T-helper 2 cell treated with Interferon-gamma antibody and Interleukin-4, amounts not matched to agents 100 ng/mL and 5 ng/mL, for 36 hours (primary cell): ENCODE measurements at regions not wholly inside any gene's neighbourhood (a gene's known extent, or its start where the extent isn't known, plus 50 kb on each side); places are given as distances from the start of the nearest gene placed in this dataset.
"Not testable (repeated sequence)": the region's sequence is repeated elsewhere in the genome, so short reads cannot be mapped to it uniquely, and the experiment has no call there.

Experiments used
- intact Hi-C: fragments of 100-400 bp; cut with micrococcal nuclease; formaldehyde crosslinking; loops from one replicate; pipeline ENCODE4 v1.15.1; 2023

DNA sequence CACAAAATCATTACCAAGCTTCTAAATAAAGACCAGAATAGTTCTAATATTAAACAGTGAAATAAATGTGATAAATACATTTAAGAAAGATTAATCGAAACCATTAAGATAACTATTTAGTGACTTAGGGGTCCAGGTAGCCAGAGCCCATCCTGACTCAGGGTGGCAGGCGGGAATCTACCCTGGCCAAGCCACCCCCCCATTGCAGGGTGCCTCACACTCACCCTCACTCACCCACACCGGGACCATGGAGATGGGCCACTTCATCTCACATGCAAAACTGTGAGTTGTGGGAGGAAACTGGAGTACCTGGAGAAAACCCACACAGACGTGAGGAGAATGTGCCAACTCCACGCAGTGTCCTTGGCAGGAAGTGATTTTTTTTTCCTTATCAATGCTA, 237.6 kb upstream of the HAND2 start:
- intact Hi-C loops, result no loop called here

DNA sequence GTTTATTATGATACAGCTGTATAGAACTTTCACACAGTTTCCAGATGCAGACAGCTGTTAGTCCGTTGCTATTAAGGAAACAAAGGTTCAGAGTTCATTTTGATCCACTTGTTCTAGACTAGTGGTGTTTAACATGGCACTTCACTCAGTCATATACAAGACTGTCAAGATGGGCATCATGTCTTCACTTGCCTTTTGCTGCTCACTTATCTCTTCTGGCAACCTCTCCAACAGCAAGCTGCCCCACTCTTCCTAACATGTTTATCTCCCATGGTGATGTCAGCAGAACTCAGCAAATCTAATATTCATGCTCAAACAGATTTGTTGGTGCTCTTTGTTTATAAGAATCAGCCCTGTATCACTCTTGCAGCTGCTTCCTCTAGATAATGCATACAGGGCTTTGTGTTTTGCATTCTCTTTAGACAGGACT, 236.2 kb upstream of the HAND2 start:
- intact Hi-C loops, result no loop called here

DNA sequence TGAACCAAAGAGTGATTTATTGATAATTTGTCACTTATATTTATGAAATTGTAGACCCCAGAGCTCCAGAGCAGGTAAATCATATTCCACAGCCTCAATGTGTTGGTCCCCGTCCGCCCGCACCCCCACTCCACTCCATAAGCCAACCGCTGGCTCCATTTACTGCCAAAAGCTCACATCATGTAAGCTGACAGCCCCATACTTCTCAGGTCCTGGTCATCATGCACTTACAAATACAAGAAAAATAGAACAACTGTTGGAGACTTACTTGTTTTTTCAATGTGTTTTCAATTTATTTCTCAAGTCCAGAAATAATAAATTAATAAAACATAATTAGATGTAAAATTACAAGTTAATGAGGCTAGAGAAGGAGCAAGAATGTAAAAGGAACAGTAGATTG, 235.7 kb upstream of the HAND2 start:
- intact Hi-C loops, result no loop called here

DNA sequence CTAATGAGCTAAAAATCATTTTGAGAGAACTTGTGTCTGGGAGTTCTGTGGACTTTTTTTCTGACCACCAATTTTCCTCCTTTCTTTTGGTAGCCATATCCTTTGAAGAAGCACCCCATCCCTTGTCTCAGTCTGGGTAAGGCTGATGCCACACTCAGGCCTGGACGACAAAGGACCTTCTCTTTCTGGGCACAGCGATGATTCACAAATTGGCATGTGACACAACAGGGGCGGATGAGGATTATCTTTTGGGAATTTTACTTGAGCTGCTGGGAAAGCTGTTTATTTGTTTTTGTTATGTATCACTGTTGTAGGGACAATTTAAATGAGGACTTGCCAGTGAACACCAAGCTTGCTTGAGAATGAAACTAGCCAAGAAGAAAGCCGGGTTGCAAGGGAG, 233.4 kb upstream of the HAND2 start:
- intact Hi-C loops, result no loop called here

DNA sequence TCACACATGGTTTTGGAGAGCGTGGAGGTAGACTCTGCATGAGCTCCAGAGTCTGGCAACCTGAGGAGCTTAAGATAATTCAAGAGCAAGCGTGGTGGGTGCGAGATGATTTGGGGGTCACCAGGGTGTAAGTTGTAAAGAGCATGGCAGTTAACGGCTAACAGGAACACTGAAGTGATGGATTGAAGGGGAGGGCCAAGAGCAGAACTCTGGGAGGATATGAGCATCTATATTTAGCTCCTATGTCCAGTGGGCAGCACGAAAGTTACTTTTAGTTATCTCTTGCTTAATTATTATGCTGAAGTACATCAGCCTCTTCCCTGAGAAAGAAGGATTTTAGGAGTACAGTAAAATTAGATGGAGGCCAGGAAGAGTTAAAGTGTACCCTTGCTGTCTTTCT, 231.9 kb upstream of the HAND2 start:
- intact Hi-C loops, result no loop called here

DNA sequence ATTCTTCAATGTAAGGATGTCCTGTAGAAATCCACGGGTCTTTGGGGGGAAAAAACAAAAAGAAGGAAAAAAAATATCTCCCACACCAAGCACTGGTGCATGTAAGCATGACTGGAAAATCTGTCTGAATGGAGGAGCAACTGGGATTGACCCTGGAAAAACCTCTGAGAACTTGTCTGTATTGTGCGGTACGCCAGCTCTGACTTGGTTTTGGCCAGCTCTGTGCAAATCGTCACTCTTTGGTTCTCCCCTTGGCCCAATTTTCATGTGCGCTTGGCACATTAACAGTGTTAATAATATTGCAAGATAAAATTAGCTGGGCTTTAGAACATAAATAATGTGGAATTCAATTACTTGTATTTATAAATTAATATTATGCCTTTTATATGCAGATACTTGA, 231.2 kb upstream of the HAND2 start:
- intact Hi-C loops, result no loop called here

DNA sequence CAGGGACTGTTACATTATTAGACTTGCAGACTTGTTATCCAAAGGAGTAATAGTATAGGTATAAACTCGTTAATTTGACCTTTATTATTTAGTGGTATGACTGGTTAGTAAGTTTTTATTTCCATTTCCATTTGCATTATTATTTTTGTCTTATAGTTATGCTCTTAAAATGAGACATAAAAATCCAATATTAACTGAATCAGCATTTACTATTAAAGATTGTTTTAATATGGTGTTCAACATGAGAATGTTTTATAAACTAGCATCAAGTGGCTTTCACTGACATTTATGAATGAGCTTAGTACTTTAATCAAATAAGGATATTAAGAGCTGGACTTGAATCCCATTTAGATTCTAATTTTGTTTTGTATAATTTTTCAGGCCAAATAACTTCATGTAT, 228.1 kb upstream of the HAND2 start:
- intact Hi-C loops, result no loop called here

DNA sequence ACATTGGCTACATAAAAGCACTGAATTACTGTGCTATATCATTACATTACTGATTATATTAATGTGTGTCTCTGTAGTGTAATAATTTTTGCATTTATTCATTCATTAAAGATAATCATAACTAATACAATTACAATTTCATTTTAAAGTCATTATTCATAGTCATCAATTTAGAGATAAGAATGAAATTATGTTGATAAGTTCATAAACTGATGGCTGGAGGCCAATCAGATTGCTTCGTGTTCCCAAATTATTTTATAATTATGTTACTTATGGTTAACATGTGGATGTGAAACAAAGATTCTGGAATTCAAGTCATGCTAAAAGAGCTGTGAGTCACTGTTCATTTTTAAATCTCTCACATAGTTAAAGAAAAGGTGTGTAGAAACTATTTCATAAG, 223.4 kb upstream of the HAND2 start:
- intact Hi-C loops, result no loop called here

DNA sequence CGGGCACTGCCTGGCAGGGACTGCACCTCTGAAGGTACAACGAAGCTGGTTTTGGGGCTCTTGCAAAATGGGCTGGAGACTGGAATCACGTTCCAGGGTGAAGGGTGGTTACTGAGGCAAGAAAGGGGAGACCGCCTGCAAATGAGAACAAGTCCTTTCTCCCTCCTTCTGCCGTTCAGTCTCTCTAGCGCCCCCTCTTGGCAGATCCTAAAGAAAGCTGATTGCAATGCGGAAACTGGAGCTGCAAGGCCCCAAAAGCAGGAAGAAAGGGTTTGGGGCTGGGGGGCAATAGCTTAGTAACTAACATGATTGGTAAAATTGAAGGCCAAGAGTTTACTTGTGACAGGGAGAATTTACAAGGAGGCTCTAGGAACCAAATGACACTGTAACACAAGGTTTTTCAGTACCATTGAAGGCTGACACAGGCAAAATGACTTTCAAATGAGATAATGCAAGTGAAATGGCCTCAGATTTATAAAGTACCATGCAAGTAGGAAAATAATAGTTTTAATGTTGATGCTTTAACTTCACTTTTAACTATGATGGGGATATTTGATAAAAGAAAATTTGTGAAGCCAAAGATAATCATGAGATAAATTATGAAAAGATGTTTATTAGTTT, 222.7 kb upstream of the HAND2 start:
- intact Hi-C loops, result loop anchor here (1.0 kb wide), 1 partner anchor 246 kb away; no protein-coding TSS in a partner anchor

DNA sequence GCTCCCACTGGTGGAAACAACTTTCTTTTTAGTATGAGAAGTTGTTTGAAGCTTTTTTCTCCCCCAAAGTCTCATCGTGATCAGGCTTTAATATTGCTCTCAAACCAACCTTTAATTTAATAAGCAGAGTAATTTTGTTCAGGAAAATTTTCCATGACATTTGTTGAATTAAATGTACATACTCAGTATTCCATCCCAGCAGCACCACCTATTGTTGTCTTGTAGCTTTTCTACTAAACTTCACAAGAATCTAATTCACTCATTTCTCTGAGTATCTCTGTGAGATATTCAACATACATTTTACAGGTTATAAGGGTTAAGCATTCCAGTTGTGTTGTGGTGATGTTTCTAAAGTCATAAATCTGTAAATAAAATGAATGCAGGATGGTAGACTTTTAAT, 218.3 kb upstream of the HAND2 start:
- intact Hi-C loops, result no loop called here

DNA sequence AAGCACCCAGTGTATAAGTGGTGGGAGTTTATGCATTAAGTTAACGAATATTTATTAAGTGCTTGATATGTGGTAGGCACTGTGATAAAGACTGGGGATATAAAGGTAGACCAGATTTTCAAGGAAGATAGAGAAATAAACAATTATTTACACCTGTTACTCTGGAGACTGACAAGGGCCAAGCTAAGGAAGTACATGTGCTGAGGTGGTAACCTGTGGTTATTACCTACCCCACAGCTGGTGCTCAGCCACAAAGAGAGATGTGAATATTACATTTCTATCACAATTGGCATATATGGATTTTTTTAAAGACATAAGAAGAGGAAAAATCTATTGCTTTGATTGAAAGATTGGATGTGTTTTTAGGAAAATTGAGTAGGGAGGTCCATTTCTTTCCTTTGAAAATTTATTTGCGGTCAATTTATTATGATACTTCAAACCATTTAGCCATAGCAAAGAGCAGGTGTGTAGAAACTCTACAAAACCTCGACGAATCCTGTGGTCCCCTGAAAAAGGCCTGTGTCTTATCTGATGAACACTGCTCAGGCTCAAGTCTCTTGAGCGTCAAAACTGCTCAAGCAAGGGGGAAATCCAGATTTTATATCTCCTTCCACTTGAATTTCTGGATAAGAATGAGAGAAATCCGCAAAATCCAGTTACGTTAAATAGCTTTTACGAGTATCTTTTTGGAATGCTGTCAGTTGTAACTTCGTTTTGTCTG, 217.7 kb upstream of the HAND2 start:
- intact Hi-C loops, result no loop called here

DNA sequence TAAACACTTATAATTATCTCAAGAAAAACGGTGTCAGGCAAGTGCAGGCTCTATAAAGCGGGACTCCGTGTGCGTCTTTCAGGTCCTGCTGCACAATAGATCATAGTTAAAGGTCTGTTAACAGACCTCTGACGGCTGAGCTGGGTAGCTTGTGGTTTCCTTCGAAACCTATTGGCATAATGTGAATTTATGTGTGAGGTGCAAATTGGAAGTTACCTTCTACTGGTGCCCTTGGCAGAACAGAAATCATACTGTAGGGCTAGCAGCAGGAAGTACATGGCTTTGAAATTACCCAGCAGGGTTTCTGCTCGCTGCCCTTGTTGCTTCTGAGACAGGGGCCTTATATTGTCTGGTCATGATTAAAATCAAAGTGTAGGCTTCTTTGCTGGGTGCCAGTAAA, 216.4 kb upstream of the HAND2 start:
- intact Hi-C loops, result no loop called here

DNA sequence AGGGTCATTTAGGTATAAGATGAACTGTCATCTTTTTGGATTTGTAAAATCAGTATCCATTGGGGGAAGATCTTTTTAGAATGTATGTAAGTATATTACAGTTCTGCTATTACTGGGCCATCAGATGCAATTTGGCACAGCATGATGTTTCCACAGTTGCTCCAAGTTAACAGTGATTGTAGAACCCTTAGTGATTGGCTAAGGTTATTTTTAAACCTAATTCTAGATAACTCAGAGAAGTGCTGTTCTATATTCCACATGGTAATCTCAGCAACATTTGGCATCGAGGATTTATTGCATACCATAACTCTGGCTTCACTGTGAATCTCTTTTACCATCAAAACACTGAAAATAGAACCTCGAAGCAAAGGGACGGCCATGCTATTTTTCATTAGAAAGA, 215.7 kb upstream of the HAND2 start:
- intact Hi-C loops, result no loop called here

DNA sequence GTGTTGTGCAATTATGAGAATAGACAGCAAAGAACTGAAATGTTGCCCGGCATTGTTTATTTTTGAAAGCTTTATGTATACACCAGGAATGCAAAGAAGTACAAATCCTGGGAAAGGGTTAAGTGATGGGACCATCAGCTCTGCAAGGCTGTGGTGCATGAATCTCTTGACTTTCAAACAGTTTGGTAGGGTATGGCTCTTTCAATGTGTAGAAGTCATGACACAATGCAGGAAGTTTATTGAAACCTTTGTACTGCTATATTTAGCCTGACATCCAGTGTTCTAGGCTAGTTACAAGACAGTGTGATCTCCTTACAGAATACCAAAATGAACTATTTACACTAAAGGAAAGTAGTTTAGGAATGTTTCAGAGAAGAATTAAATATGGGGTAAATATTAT, 206.8 kb upstream of the HAND2 start:
- intact Hi-C loops, result no loop called here

DNA sequence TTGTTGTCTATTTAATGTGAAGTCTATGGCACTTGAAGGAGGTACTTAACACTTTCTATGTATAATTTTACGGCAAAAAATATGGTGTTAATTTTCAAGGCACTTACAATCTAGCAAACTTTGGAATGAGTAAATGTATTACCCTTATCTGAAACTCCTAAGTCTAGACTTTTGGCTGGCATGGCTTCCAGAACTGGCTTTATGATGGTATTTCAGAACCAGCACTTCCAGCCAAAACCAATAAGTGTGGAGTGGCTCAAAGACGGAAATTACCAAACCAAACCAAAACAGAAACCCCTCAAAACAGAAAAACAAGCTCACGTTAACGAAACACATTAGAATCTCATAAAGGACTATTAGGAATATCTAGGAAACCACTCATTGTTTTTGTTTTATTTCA, 205.6 kb upstream of the HAND2 start:
- intact Hi-C loops, result no loop called here

DNA sequence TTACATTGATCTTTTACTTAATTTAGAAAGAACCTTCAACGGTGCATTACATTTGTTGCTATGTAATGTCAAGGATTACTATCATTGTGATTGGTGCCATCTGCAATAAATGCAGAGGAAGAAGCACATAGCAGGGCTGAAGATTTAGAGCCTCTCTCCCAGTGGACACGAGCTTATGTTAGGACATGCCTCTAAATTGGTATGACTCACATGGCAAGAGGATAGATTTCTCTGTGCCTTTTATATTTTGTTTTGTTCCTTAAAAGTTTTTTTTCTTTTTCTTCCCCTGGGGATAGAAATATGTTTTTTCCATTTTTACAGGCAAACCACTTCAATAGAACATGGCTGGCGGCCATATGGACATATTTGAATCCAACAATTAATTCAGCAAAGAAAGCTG, 205.0 kb upstream of the HAND2 start:
- intact Hi-C loops, result no loop called here

DNA sequence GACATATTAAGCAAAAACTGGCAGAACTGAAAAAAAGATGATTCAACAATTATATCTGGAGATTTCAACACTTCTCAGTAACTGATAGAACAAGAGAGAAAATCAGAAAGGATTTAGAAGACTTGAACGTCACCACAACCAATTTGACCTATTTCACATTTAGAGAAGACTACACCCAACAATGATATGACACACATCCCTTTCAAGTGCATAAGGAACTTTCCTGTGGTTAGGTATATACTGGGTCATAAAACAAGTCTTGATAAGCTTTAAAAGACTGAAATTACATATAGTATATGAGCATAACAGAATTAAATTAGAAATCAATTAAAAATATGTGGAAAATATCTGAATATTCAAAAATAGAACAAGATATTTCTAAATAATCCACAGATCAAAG, 201.2 kb upstream of the HAND2 start:
- intact Hi-C loops, result no loop called here

DNA sequence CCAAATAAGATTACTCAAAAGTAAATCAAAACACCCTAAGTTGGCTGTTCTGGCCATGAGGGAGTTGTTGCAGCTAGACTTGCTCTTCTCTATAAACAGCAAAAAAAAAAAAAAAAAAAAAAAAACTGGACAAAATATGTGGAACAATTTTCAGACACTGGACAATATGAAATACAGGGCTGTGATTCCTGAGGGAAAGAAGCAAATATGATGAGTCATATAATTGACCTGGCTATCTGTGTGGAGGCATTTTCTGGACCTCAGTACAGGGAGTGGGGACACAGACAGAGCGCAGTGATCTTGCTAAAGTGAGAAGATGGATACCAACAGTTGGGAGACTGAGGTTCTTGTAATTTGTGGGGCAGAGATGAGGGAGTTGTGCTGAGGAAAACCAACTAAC, 192.0 kb upstream of the HAND2 start:
- intact Hi-C loops, result no loop called here

DNA sequence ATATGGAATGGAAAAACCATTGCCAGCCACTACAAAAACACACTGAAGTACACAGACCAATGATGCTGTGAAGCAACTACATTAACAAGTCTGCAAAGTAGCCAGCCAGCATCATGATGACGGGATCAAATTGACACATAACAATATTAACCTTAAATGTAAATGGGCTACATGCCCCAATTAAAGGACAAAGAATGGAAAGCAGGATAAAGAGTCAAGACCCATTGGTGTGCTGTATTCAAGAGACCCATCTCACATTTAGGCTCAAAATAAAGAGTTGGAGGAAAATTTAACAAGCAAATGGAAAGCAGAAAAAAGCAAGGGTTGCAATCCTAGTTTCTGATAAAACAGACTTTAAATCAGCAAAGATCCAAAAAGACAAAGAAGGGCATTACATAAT, 188.5 kb upstream of the HAND2 start:
- intact Hi-C loops, result not testable (repeated sequence)

DNA sequence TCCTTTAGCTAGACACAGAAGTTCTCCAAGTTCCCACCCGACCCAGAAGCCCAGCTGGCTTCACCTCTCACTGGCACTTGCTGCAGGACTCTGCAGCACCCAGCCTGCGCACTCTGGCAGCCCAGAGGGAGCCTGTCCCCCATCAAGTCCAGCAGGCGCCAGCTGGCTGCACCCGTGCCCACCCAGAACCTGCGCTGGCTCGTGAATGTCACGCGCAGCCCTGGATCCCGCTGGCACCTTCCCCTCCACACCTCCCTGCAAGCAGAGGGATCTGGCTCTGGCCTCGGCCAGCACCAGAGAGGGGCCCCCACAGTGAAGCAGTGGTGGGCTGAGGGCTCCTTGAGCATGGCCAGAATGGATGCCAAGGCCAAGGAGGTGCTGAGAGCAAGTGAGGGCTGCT, 187.6 kb upstream of the HAND2 start:
- intact Hi-C loops, result no loop called here

DNA sequence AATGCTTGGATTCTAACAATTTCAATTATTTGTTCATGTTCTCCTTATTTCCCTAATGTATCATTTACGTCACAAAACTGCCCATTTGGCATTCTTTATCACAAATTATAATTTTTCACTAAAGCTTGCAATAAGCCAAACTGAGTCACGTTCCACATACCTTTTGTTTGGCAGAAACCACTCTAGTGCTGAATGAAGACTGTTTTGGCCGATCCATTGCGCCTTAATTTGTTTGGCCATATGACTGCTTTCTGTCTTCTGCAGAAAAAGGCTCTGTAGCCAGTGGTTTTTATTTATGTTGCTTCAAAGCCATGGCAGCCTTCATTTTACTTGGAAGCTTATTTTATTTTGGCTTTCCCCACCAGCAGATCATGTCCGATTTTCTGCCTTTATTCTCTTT, 184.4 kb upstream of the HAND2 start:
- intact Hi-C loops, result no loop called here

DNA sequence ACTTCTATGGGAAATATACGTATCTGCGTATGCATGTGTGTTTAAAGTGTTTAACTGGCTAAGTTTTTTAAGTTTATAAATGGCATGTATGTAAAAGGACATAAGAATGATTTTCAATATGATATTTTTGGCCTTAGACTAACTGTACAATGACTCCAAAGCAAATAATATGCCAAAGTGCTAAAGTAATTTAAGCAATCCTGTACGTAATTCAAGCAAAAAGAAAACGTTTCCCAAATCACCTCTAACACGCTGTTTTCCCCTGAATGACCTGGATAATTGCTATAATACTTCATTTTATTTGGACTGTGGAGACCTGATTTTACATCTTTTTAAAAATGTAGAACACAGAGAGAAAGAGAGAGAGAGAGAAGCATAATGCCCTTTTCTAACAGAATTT, 183.0 kb upstream of the HAND2 start:
- intact Hi-C loops, result no loop called here

DNA sequence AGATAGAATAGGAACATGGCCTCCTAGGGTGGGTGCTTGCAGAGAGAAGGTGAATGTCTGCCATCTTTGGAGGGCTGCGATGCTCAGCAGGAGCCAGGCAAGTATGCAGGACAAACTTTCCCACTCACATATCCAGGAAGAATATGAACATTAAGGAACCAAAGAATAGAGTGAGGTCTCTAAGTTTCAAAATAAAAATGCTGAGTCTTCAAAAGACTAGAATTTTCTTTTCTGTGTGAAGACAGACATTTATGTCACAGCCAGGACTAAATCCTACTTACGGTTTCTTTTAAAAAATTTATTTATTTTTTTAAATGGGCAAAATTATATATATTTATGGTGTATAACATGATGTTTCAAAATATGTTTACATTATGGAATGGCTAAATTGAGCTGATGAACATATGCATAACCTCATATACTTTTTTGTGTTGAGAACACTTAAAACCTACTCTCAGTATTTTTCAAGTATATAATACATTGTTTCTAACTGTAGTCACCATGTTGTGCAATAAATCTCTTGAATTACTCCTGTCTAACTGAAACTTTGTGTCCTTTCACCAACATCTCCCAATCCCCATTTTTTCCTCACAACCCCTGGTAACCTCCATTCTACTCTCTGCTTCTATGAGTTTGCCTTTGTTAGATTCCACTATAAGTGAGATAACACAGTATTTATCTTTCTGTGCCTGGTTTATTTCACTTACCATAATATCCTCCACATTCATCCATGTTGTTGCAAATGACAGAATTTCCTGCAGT, 177.8 kb upstream of the HAND2 start:
- intact Hi-C loops, result no loop called here
